ENCODE measurements at regions not wholly inside any gene's neighbourhood (a gene's known extent, or its start where the extent isn't known, plus 50 kb on each side); places are given as distances from the start of the nearest gene placed in this dataset.

DNA sequence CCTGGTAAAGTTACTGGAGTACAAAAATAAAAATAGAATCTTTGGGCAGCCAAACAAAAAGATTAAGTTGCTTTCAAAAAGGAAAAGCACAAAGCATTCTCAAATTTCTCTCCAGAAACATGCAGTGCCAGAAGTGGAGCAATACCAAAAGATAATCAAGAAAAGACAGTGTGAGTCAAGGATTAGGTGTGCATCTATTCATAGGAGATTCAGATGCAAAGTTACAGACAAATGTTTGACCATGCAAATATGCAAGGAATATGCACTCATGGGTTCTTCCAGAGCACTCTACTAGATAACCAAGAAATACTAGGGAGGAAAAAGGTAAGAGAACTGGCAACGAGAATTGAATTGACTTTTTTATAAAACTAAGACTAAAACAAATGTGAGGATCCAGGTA, 51.8 kb upstream of the CDH20 start:
- DNase-seq = no peak

DNA sequence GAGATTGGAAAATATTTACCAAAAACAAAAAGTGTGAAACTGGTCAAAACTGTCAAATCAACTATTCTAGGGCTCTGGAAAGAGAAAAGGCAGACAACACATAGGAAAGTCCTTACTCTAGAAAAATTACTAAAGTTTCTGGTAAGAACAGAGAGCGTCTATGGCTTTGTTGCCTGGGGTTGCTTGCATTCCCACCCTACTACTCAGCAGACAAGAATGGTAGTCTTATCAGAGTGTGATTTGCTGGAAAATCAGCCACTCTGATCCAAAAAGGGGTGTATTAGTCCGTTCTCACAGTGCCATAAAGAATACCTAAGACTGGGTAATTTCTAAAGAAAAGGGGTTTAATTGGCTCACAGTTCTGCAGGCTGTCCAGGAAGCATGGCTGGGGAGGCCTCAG, 50.3 kb upstream of the CDH20 start:
- DNase-seq = no peak

All from NCI-H1930 (cell line).